GM19043 (cell line): ENCODE measurements at regions not wholly inside any gene's neighbourhood (a gene's known extent, or its start where the extent isn't known, plus 50 kb on each side); places are given as distances from the start of the nearest gene placed in this dataset.

Source experiments
- ATAC-seq: cut with Tn5 transposase; IDR thresholded peaks from one replicate; pipeline ENCODE4 v1.9.1; 2021; ENCODE audit warnings: low read depth; ENCODE audit not compliant: unreplicated experiment

- no peak for ATAC-seq
These were observed 725.3 kb downstream of the TUSC7 start for GRCh38 chr3:117434661-117435412.

- no peak for ATAC-seq
These were observed 725.9 kb downstream of the TUSC7 start for GRCh38 chr3:117435506-117435905.

- ATAC-seq, result no peak
These were observed 730.2 kb downstream of the TUSC7 start for GRCh38 chr3:117439812-117440211.

- no peak for ATAC-seq
These were observed 732.3 kb downstream of the TUSC7 start for GRCh38 chr3:117441851-117442250.

- no peak for ATAC-seq
These were observed 733.0 kb downstream of the TUSC7 start for GRCh38 chr3:117442566-117442965.

GRCh38 chr3:117443014-117443413 lies 733.4 kb downstream of the TUSC7 start:
- ATAC-seq, result no peak

- no peak for ATAC-seq
These were observed 734.6 kb downstream of the TUSC7 start for GRCh38 chr3:117444175-117444574.

GRCh38 chr3:117447419-117447818 lies 737.8 kb downstream of the TUSC7 start:
- no peak for ATAC-seq

GRCh38 chr3:117450026-117450425 lies 740.4 kb downstream of the TUSC7 start:
- ATAC-seq, result no peak

- ATAC-seq, result no peak
These were observed 744.7 kb downstream of the TUSC7 start for GRCh38 chr3:117454254-117454653.

GRCh38 chr3:117454908-117455307 lies 745.3 kb downstream of the TUSC7 start:
- ATAC-seq, result no peak

GRCh38 chr3:117455782-117456181 lies 746.2 kb downstream of the TUSC7 start:
- ATAC-seq, result no peak

- ATAC-seq, result no peak
These were observed 753.9 kb downstream of the TUSC7 start for GRCh38 chr3:117463276-117464115.

- ATAC-seq, result no peak
These were observed 762.3 kb downstream of the TUSC7 start for GRCh38 chr3:117471831-117472230.

GRCh38 chr3:117473981-117474538 lies 764.5 kb downstream of the TUSC7 start:
- no peak for ATAC-seq

GRCh38 chr3:117476572-117476971 lies 767.0 kb downstream of the TUSC7 start:
- ATAC-seq, result no peak

- ATAC-seq, result no peak
These were observed 767.7 kb downstream of the TUSC7 start for GRCh38 chr3:117477214-117477755.

- ATAC-seq, result no peak
These were observed 769.5 kb downstream of the TUSC7 start for GRCh38 chr3:117479095-117479494.

GRCh38 chr3:117480525-117480924 lies 770.9 kb downstream of the TUSC7 start:
- ATAC-seq, result no peak

GRCh38 chr3:117480972-117481371 lies 771.4 kb downstream of the TUSC7 start:
- no peak for ATAC-seq

GRCh38 chr3:117483839-117484238 lies 774.3 kb downstream of the TUSC7 start:
- no peak for ATAC-seq
